ENCODE measurements at regions not wholly inside any gene's neighbourhood (a gene's known extent, or its start where the extent isn't known, plus 50 kb on each side); places are given as distances from the start of the nearest gene placed in this dataset.

DNA sequence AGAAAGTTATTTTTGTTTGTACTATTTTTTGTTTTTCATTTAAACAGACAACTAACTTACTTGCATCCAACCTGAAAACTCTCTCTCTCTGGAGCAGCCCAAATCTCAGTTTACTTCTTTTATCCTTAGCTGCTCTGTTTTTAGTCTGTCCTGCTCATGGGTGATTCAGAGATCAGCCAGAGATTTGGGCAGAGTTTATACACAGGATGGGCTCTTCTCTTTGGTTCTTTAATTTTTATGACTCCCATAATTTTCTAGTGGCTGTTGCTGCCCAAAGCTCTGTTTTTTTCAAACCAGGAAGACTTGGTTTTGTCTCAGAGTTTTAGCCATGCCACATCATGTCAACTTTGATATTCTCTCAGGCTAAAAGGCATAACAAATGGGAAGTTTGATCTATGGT is 86.8 kb upstream of the CD55 start:
- Histone ChIP-seq H3K9me3 (peaks cover 0 to 2% (median 0%) of the 10 kb centered on the region in 4 donors), H3K27ac (no peak overlapping the region), H3K4me3 (no peak overlapping the region), H3K4me1 (no peaks in the 10 kb centered on the region), H3K27me3 (no peaks in the 10 kb centered on the region), H3K36me3 (no peaks in the 10 kb centered on the region)
- TF ChIP-seq CTCF (IDR thresholded peaks at IDR 0.05) (no peak), POLR2A (IDR thresholded peaks at IDR 0.05) (no peak), POLR2AphosphoS5 (IDR thresholded peaks at IDR 0.05) (no peak), EP300 (IDR thresholded peaks at IDR 0.05) (no peak)
- intact Hi-C loops (cut with DNase I), result no loop called here
- DNase-seq, result no peak

DNA sequence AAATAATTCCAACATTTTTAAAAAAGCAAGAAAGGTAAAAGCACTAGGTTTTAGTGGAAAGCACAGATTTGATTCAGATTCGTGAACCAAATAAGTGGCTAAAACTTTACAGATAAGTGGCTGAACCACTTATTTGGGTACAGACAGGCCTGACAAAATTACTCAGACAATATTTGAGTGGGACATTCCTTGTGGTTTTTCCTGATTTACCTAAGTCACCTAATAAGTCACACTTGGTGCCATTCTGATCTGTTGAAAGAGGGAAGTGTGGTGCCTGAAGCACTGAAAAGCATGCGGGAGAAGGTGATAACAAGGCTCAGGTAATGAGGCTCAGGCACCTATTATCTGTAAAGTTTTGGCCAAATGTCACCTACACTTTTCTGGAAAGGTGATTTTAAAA is 81.6 kb upstream of the CD55 start:
- intact Hi-C loops (cut with DNase I), result no loop called here
- 68 to 87% methylated on average over 2 of the region's 2 CpGs for WGBS, 2 donors
- TF ChIP-seq POLR2AphosphoS5 (IDR thresholded peaks at IDR 0.05) (no peak), CTCF (IDR thresholded peaks at IDR 0.05) (no peak), POLR2A (IDR thresholded peaks at IDR 0.05) (no peak), EP300 (IDR thresholded peaks at IDR 0.05) (no peak)
- Histone ChIP-seq H3K9me3 (peaks cover 0 to 2% (median 0%) of the 10 kb centered on the region in 4 donors), H3K27me3 (no peaks in the 10 kb centered on the region), H3K4me3 (no peak overlapping the region), H3K36me3 (no peaks in the 10 kb centered on the region), H3K4me1 (no peaks in the 10 kb centered on the region), H3K27ac (no peak overlapping the region)
- DNase-seq, result no peak

- intact Hi-C loops (cut with DNase I), result no loop called here
- Histone ChIP-seq H3K9me3 (peaks cover 0 to 2% (median 0%) of the 10 kb centered on the region in 4 donors), H3K27ac (no peak overlapping the region), H3K4me3 (no peak overlapping the region), H3K36me3 (no peaks in the 10 kb centered on the region), H3K4me1 (no peaks in the 10 kb centered on the region), H3K27me3 (no peaks in the 10 kb centered on the region)
- WGBS, 2 donors, result 24 to 74% methylated on average over 5 of the region's 5 CpGs
- no peak for DNase-seq
- TF ChIP-seq POLR2A (IDR thresholded peaks at IDR 0.05) (no peak), EP300 (IDR thresholded peaks at IDR 0.05) (no peak)
These were observed 81.0 kb upstream of the CD55 start for GRCh38 chr1:207240325-207241101.

- no peaks in the 10 kb centered on the region for H3K36me3 ChIP-seq
- peaks cover 0 to 2% (median 0%) of the 10 kb centered on the region in 4 donors for H3K9me3 ChIP-seq
- H3K27ac ChIP-seq, result no peak overlapping the region
- no peak overlapping the region for H3K4me3 ChIP-seq
- TF ChIP-seq POLR2A (IDR thresholded peaks at IDR 0.05) (no peak), POLR2AphosphoS5 (IDR thresholded peaks at IDR 0.05) (no peak), EP300 (IDR thresholded peaks at IDR 0.05) (no peak), CTCF (IDR thresholded peaks at IDR 0.05) (no peak)
- no peak for DNase-seq
- no peaks in the 10 kb centered on the region for H3K4me1 ChIP-seq
- no peaks in the 10 kb centered on the region for H3K27me3 ChIP-seq
- intact Hi-C loops (cut with DNase I), result no loop called here
- WGBS, 2 donors, result 51 to 73% methylated on average over 5 of the region's 5 CpGs
These were observed 80.1 kb upstream of the CD55 start for GRCh38 chr1:207241164-207241934.
